Osteoblast (primary cell): ENCODE measurements at regions not wholly inside any gene's neighbourhood (a gene's known extent, or its start where the extent isn't known, plus 50 kb on each side); places are given as distances from the start of the nearest gene placed in this dataset.

Experiments
- DNase-seq: peaks from one replicate; pipeline ENCODE4 v3.0.0; 2011; ENCODE audit warnings: low spot score, mixed read lengths; ENCODE audit not compliant: insufficient read length; ENCODE audit errors: missing footprints
- H2AFZ ChIP-seq: 2 replicates; pipeline ENCODE4 v1.6.0; 2011; ENCODE audit warnings: mild to moderate bottlenecking, low read length
- H3K27ac ChIP-seq: 2 replicates; pipeline ENCODE4 v1.5.1; 2011; ENCODE audit warnings: mild to moderate bottlenecking, low read depth, low read length, moderate library complexity
- H3K27me3 ChIP-seq: 2 replicates; pipeline ENCODE4 v1.6.0; 2012; ENCODE audit warnings: mild to moderate bottlenecking, control low read depth, inconsistent platforms, low read length, moderate library complexity; ENCODE audit not compliant: insufficient read depth
- H3K36me3 ChIP-seq: 2 replicates; pipeline ENCODE4 v1.5.1; 2011; ENCODE audit warnings: mild to moderate bottlenecking, low read length, control low read depth, moderate library complexity; ENCODE audit not compliant: insufficient read depth
- H3K4me1 ChIP-seq: 2 replicates; pipeline ENCODE4 v1.5.1; 2011; ENCODE audit warnings: mild to moderate bottlenecking, low read length, control low read depth, moderate library complexity; ENCODE audit not compliant: insufficient read depth
- H3K4me2 ChIP-seq: 2 replicates; pipeline ENCODE4 v1.6.0; 2011; ENCODE audit warnings: mild to moderate bottlenecking, low read length; ENCODE audit not compliant: insufficient read depth
- H3K4me3 ChIP-seq: fragments of 200-600 bp; sonication (generic); 3 replicates; pipeline ENCODE4 v1.5.1; 2012; ENCODE audit warnings: mild to moderate bottlenecking, low read length, inconsistent platforms; ENCODE audit not compliant: insufficient read depth
- H3K79me2 ChIP-seq: 2 replicates; pipeline ENCODE4 v1.6.0; 2012; ENCODE audit warnings: mild to moderate bottlenecking, low read length, control low read depth, inconsistent platforms; ENCODE audit not compliant: insufficient read depth
- H3K9me3 ChIP-seq: 2 replicates; pipeline ENCODE4 v1.5.1; 2011; ENCODE audit warnings: low read depth, low read length, control low read depth
- H4K20me1 ChIP-seq: 2 replicates; pipeline ENCODE4 v1.6.0; 2012; ENCODE audit warnings: mild to moderate bottlenecking, low read length, control low read depth; ENCODE audit not compliant: insufficient read depth
- TF ChIP-seq, protein P1 (sequence below): IDR thresholded peaks from 2 replicates; pipeline ENCODE4 v1.5.1; 2011; ENCODE audit warnings: mild to moderate bottlenecking, low read depth, low read length, moderate library complexity; ENCODE audit errors: extremely low read depth

DNA sequence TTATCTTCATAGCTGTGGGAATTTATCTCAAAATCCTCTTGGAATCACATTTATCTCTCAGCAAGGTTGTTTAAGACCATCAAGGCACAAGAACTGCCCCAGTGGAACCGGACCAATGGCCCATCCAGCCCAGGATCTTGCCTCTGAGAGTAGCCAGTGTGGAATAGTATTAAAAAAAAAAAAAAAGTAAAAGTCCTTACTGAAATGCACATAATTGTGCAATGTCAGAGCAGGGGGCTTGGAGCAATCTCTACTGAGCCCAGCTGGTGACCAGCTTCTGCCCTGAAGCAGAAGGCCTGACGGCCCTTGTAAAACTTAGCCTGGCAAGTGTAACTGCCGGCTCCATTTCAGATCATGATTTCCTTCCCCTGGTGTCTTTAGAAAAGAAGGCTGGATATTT lies 355.6 kb upstream of the PIK3C3 start:
- no peak for DNase-seq
- Histone ChIP-seq H2AFZ (no peak overlapping the region), H3K4me3 (no peak overlapping the region), H3K27ac (no peak overlapping the region), H3K4me1 (no peaks in the 10 kb centered on the region), H3K79me2 (no peaks in the 10 kb centered on the region), H3K9me3 (peaks cover 3% of the 10 kb centered on the region), H3K27me3 (no peaks in the 10 kb centered on the region), H3K4me2 (no peak overlapping the region), H3K36me3 (no peaks in the 10 kb centered on the region), H4K20me1 (no peaks in the 10 kb centered on the region)
- TF ChIP-seq, protein P1, sequence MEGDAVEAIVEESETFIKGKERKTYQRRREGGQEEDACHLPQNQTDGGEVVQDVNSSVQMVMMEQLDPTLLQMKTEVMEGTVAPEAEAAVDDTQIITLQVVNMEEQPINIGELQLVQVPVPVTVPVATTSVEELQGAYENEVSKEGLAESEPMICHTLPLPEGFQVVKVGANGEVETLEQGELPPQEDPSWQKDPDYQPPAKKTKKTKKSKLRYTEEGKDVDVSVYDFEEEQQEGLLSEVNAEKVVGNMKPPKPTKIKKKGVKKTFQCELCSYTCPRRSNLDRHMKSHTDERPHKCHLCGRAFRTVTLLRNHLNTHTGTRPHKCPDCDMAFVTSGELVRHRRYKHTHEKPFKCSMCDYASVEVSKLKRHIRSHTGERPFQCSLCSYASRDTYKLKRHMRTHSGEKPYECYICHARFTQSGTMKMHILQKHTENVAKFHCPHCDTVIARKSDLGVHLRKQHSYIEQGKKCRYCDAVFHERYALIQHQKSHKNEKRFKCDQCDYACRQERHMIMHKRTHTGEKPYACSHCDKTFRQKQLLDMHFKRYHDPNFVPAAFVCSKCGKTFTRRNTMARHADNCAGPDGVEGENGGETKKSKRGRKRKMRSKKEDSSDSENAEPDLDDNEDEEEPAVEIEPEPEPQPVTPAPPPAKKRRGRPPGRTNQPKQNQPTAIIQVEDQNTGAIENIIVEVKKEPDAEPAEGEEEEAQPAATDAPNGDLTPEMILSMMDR: no peak

DNA sequence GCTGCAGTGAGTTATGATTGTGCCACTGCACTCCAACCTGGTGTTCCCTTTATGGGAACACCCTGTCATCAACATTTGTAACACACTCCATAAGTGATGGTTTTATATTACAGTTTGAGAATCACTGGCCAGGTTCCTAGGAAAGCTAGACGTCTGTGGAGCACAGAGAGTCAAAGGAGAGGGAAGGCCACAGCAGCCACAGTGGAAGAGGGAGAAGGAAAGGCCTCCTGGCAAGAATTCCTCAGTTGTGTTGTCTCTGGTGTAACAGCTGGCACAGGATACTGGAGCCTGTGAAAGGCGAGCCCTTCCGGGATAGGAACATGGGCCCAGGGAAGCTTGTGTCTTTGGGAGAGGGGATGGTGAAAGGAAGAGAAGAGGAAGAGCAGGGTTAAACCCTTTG lies 360.5 kb upstream of the PIK3C3 start:
- no peaks in the 10 kb centered on the region for H3K4me1 ChIP-seq
- H3K27me3 ChIP-seq: no peaks in the 10 kb centered on the region
- TF ChIP-seq, protein P1: no peak
- no peak overlapping the region for H3K4me3 ChIP-seq
- H3K9me3 ChIP-seq: no peaks in the 10 kb centered on the region
- no peaks in the 10 kb centered on the region for H3K36me3 ChIP-seq
- no peaks in the 10 kb centered on the region for H3K79me2 ChIP-seq
- H3K27ac ChIP-seq: no peak overlapping the region
- no peak overlapping the region for H3K4me2 ChIP-seq
- DNase-seq: no peak
- no peak overlapping the region for H2AFZ ChIP-seq
- H4K20me1 ChIP-seq: no peaks in the 10 kb centered on the region

DNA sequence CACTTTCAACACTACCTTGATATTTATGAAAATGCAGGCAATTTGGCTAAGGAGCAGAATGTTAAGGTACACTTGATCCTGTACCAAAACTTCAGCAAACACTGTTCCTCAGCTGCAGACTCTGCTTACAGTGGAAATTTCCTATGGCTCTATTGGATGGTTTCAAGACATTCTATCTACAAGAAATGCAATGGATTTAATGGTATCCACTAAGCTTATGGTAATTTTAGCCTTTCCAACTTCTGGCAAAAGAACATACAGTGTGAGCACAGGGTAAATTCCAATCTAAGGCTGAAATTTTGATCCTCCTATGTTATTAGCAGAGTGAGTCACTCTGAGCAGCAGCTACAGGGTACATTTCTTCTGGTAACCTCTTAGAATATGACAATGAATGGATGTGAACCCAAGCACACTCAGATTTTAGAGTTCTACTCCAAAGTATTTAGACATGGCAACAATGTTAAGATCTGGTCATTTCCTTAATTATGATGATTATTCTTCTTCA lies 361.8 kb upstream of the PIK3C3 start:
- no peaks in the 10 kb centered on the region for H3K4me1 ChIP-seq
- no peaks in the 10 kb centered on the region for H3K36me3 ChIP-seq
- H3K79me2 ChIP-seq: no peaks in the 10 kb centered on the region
- no peak overlapping the region for H3K4me2 ChIP-seq
- no peak overlapping the region for H3K4me3 ChIP-seq
- TF ChIP-seq, protein P1: no peak
- H3K9me3 ChIP-seq: no peaks in the 10 kb centered on the region
- no peak overlapping the region for H2AFZ ChIP-seq
- no peaks in the 10 kb centered on the region for H4K20me1 ChIP-seq
- H3K27ac ChIP-seq: no peak overlapping the region
- no peak for DNase-seq
- no peaks in the 10 kb centered on the region for H3K27me3 ChIP-seq

DNA sequence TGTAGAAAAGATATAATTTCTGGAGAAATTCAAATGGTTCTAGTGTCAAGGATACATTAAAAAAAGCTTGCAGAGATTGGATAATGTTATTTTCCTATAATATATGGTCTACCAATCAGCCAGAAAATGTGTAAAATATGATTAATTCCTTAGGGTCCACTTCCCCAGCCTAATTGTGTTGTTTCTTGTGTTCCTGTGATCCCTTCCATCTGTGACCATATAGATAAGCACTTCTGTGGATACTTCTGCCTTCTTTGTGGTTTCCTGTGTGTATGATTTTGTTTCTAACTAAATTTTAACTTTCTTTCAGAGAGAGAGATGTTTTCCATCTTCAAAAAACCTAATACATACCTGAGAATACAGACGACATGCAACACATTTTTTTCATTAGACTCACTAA lies 367.1 kb upstream of the PIK3C3 start:
- Histone ChIP-seq H3K79me2 (no peaks in the 10 kb centered on the region), H3K4me2 (no peak overlapping the region), H3K9me3 (no peaks in the 10 kb centered on the region), H3K36me3 (no peaks in the 10 kb centered on the region), H3K27ac (no peak overlapping the region), H3K4me3 (no peak overlapping the region), H2AFZ (no peak overlapping the region), H4K20me1 (no peaks in the 10 kb centered on the region), H3K27me3 (no peaks in the 10 kb centered on the region), H3K4me1 (no peaks in the 10 kb centered on the region)
- DNase-seq: no peak
- TF ChIP-seq, protein P1: no peak
